Chondrocyte (in vitro differentiated cells): ENCODE measurements at regions not wholly inside any gene's neighbourhood (a gene's known extent, or its start where the extent isn't known, plus 50 kb on each side); places are given as distances from the start of the nearest gene placed in this dataset.

Experiments
- DNase-seq: peaks from one replicate; pipeline ENCODE4 v3.0.0; 2021; ENCODE audit warnings: mixed read lengths, low spot score
- H3K27ac Mint-ChIP-seq: one replicate; pipeline ENCODE4 v1.8.0; 2021; ENCODE audit warnings: mild to moderate bottlenecking, moderate library complexity, mixed read lengths; ENCODE audit not compliant: unreplicated experiment
- H3K27me3 Mint-ChIP-seq: 2 replicates; pipeline ENCODE4 v1.8.0; 2021; ENCODE audit warnings: low read depth, mixed read lengths
- H3K36me3 Mint-ChIP-seq: 2 replicates; pipeline ENCODE4 v1.8.0; 2021; ENCODE audit warnings: low read depth, mixed read lengths
- H3K4me1 Mint-ChIP-seq: 2 replicates; pipeline ENCODE4 v1.8.0; 2021; ENCODE audit warnings: low read depth, mild to moderate bottlenecking, mixed read lengths
- H3K4me3 Mint-ChIP-seq: one replicate; pipeline ENCODE4 v1.8.0; 2021; ENCODE audit warnings: mild to moderate bottlenecking, moderate library complexity, mixed read lengths; ENCODE audit not compliant: unreplicated experiment
- H3K9me3 Mint-ChIP-seq: 2 replicates; pipeline ENCODE4 v1.8.0; 2021; ENCODE audit warnings: low read depth, mixed read lengths
- CTCF ChIP-seq: fragments of 200-600 bp; sonication (generic); IDR thresholded peaks from 2 replicates; pipeline ENCODE4 v1.5.0; 2021; ENCODE audit warnings: antibody characterized with exemption, mild to moderate bottlenecking, moderate library complexity

- H3K27me3 Mint-ChIP-seq = peaks cover 3% of the 10 kb centered on the region
- H3K9me3 Mint-ChIP-seq = no peaks in the 10 kb centered on the region
- H3K4me3 Mint-ChIP-seq = no peak overlapping the region
- DNase-seq = no peak
- no peak overlapping the region for H3K27ac Mint-ChIP-seq
- no peak for TF ChIP-seq CTCF
- H3K4me1 Mint-ChIP-seq = peaks cover 6% of the 10 kb centered on the region
- H3K36me3 Mint-ChIP-seq = no peaks in the 10 kb centered on the region
Observed at GRCh38 chr6:24016857-24017256, 109.2 kb upstream of the NRSN1 start.

GRCh38 chr6:24019393-24019792 is 106.6 kb upstream of the NRSN1 start:
- Mint-ChIP-seq H3K4me3 (no peak overlapping the region), H3K27me3 (peaks cover 7% of the 10 kb centered on the region), H3K4me1 (peaks cover 6% of the 10 kb centered on the region), H3K36me3 (no peaks in the 10 kb centered on the region), H3K27ac (no peak overlapping the region), H3K9me3 (peaks cover 2% of the 10 kb centered on the region)
- no peak for DNase-seq
- TF ChIP-seq CTCF = no peak

- no peak for DNase-seq
- H3K27ac Mint-ChIP-seq = no peak overlapping the region
- TF ChIP-seq CTCF = no peak
- H3K27me3 Mint-ChIP-seq = peaks cover 7% of the 10 kb centered on the region
- H3K36me3 Mint-ChIP-seq = no peaks in the 10 kb centered on the region
- H3K4me1 Mint-ChIP-seq = peaks cover 6% of the 10 kb centered on the region
- peaks cover 2% of the 10 kb centered on the region for H3K9me3 Mint-ChIP-seq
- H3K4me3 Mint-ChIP-seq = no peak overlapping the region
Observed at GRCh38 chr6:24019830-24020229, 106.2 kb upstream of the NRSN1 start.

- peaks cover 12% of the 10 kb centered on the region for H3K27me3 Mint-ChIP-seq
- DNase-seq = no peak
- H3K9me3 Mint-ChIP-seq = peaks cover 27% of the 10 kb centered on the region
- no peak overlapping the region for H3K4me3 Mint-ChIP-seq
- no peak overlapping the region for H3K27ac Mint-ChIP-seq
- H3K4me1 Mint-ChIP-seq = no peaks in the 10 kb centered on the region
- TF ChIP-seq CTCF = no peak
- H3K36me3 Mint-ChIP-seq = peaks cover 5% of the 10 kb centered on the region
Observed at GRCh38 chr6:24026050-24026449, 100.0 kb upstream of the NRSN1 start.

- no peak overlapping the region for H3K27ac Mint-ChIP-seq
- peaks cover 37% of the 10 kb centered on the region for H3K9me3 Mint-ChIP-seq
- no peaks in the 10 kb centered on the region for H3K4me1 Mint-ChIP-seq
- no peak for DNase-seq
- H3K27me3 Mint-ChIP-seq = peaks cover 7% of the 10 kb centered on the region
- peaks cover 5% of the 10 kb centered on the region for H3K36me3 Mint-ChIP-seq
- H3K4me3 Mint-ChIP-seq = no peak overlapping the region
- no peak for TF ChIP-seq CTCF
Observed at GRCh38 chr6:24031496-24031895, 94.5 kb upstream of the NRSN1 start.
